Aorta (tissue), 5 donors: ENCODE measurements at regions not wholly inside any gene's neighbourhood (a gene's known extent, or its start where the extent isn't known, plus 50 kb on each side); places are given as distances from the start of the nearest gene placed in this dataset.
"Not testable (repeated sequence)": the region's sequence is repeated elsewhere in the genome, so short reads cannot be mapped to it uniquely, and the experiment has no call there.

ENCODE experiments used
- ATAC-seq: fragments of 200-7000 bp; cut with Tn5 transposase; one replicate; pipeline ENCODE4 v1.9.1; 2022; ENCODE audit warnings: moderate library complexity; ENCODE audit not compliant: low FRiP score
- DNase-seq, 2 donors: peaks; one replicate each; pipeline ENCODE4 v3.0.0-alpha.2; 2020
- H3K27ac ChIP-seq, 2 donors: one replicate each; pipeline ENCODE4 v1.5.1; 2013; ENCODE audit warnings: low read length in 2 of 2, mild to moderate bottlenecking in 2 of 2, moderate library complexity in 2 of 2, control low read depth in 1 of 2, inconsistent platforms in 1 of 2, low read depth in 1 of 2
- H3K27me3 ChIP-seq, 2 donors: one replicate each; pipeline ENCODE4 v1.6.1; 2013; ENCODE audit warnings: control low read depth in 1 of 2, low read length in 1 of 2, mild to moderate bottlenecking in 1 of 2, moderate library complexity in 1 of 2; ENCODE audit not compliant: insufficient read depth in 2 of 2, control insufficient read depth in 1 of 2
- H3K36me3 ChIP-seq, 2 donors: one replicate each; pipeline ENCODE4 v1.6.1; 2013; ENCODE audit warnings: control low read depth in 1 of 2, low read length in 1 of 2, mild to moderate bottlenecking in 1 of 2; ENCODE audit not compliant: insufficient read depth in 2 of 2, control insufficient read depth in 1 of 2
- H3K4me1 ChIP-seq, 2 donors: one replicate each; pipeline ENCODE4 v1.6.1; 2013; ENCODE audit warnings: low read length in 2 of 2, control low read depth in 1 of 2, mild to moderate bottlenecking in 1 of 2, moderate library complexity in 1 of 2; ENCODE audit not compliant: insufficient read depth in 2 of 2, control insufficient read depth in 1 of 2
- H3K4me3 ChIP-seq, 2 donors: one replicate each; pipeline ENCODE4 v1.5.1; 2013; ENCODE audit warnings: low read length in 2 of 2, control low read depth in 1 of 2, mild to moderate bottlenecking in 1 of 2
- H3K9me3 ChIP-seq: one replicate; pipeline ENCODE4 v1.6.1; 2013; ENCODE audit warnings: mild to moderate bottlenecking, low read length; ENCODE audit not compliant: control insufficient read depth
- WGBS, 2 donors: extraction: QIAGEN DNeasy Blood & Tissue Kit; methylation state at CpG; one replicate each; pipeline ENCODE4 v1.1.7; 2013; 5-methylcytosine and 5-hydroxymethylcytosine counted together
- intact Hi-C, 2 donors: fragments of 100-400 bp; cut with DNase I; formaldehyde crosslinking; loops; one replicate each; pipeline versions ENCODE4 v1.14.2 to v1.15.0; 2022
- donor health status: healthy with polysubstance abuse.
- donor health status: Bipolar disorder and iron deficiency.
- donor health status: DM: no; HTN: no; CAD: no.
- donor health status: DM: no; HTN: no; CAD: no.
- donor health status: DM: yes; HTN: yes; CAD: no.

GRCh38 chr4:3639613-3640586 is 107.7 kb upstream of the LRPAP1 start:
- Histone ChIP-seq H3K27me3 (no peaks in the 10 kb centered on the region), H3K9me3 (no peaks in the 10 kb centered on the region), H3K4me1 (no peaks in the 10 kb centered on the region), H3K27ac (no peak overlapping the region), H3K4me3 (no peak overlapping the region), H3K36me3 (no peaks in the 10 kb centered on the region)
- no peak for ATAC-seq
- intact Hi-C loops = no loop called here
- DNase-seq = peak in 1 of 2 donors; percentile 45
- 77 to 78% methylated on average over 22 of the region's 22 CpGs for WGBS, 2 donors

GRCh38 chr4:3638080-3638795 is 106.0 kb upstream of the LRPAP1 start:
- H3K4me1 ChIP-seq = no peaks in the 10 kb centered on the region
- intact Hi-C loops = no loop called here
- H3K4me3 ChIP-seq = no peak overlapping the region
- no peaks in the 10 kb centered on the region for H3K27me3 ChIP-seq
- ATAC-seq = no peak
- H3K27ac ChIP-seq = no peak overlapping the region
- no peaks in the 10 kb centered on the region for H3K9me3 ChIP-seq
- 63 to 73% methylated on average over 6 of the region's 6 CpGs for WGBS, 2 donors
- no peak for DNase-seq
- no peaks in the 10 kb centered on the region for H3K36me3 ChIP-seq

- Histone ChIP-seq H3K9me3 (no peaks in the 10 kb centered on the region), H3K4me1 (no peaks in the 10 kb centered on the region), H3K36me3 (no peaks in the 10 kb centered on the region), H3K27me3 (no peaks in the 10 kb centered on the region), H3K4me3 (no peak overlapping the region), H3K27ac (no peak overlapping the region)
- intact Hi-C loops = no loop called here
- WGBS, 2 donors = 78 to 86% methylated on average over 19 of the region's 19 CpGs
- DNase-seq (peak in 1 of 2 donors; percentile 25), ATAC-seq (no peak)
These were observed 105.2 kb upstream of the LRPAP1 start for GRCh38 chr4:3637326-3638016.

DNA sequence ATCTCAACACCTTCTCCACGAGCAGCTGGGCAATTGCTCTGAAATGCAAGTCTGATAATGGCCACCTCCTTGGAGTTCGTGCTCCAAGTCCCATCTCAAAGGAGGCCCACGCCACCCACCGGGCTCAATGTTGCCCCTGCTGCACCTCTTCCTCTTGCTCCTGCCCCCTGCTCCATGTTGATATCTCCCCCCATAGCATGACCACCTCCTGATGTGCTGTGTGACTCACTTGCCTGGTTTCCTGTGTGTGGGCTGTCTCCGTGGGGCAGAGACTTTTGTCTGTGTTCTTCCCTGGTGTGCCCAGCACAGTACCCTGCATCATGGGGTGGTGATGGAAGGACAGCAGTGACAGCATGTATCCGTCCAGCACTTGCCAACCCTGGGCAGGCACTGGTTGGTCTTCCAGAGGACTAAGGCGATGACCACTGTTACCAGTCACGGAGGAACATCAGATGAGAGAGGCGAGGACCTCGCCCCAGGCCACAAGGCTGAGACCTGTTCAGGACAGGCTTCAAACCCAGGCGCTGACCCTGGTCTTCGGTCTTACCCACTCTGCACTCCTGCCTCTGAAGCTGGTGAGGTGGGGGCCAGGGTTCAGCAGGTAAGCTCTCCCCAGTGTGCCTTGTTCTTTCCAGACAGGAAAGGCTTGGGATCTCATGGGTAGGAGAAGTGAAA is 104.6 kb upstream of the LRPAP1 start:
- peak in 1 of 2 donors; percentile 36 for DNase-seq
- intact Hi-C loops = no loop called here
- WGBS, 2 donors = 89 to 93% methylated on average over 12 of the region's 12 CpGs

GRCh38 chr4:3636020-3636419 is 103.8 kb upstream of the LRPAP1 start:
- H3K9me3 ChIP-seq, ATAC-seq, H3K27ac ChIP-seq, H3K4me1 ChIP-seq, H3K36me3 ChIP-seq, H3K4me3 ChIP-seq, H3K27me3 ChIP-seq, intact Hi-C loops, DNase-seq: not testable (repeated sequence)
- 57 to 59% methylated on average over 2 of the region's 2 CpGs for WGBS, 2 donors

More for the DNA sequence above, 104.6 kb upstream of the LRPAP1 start:
- Histone ChIP-seq H3K27ac (no peak overlapping the region), H3K9me3 (no peaks in the 10 kb centered on the region), H3K27me3 (no peaks in the 10 kb centered on the region), H3K4me3 (no peak overlapping the region), H3K36me3 (no peaks in the 10 kb centered on the region), H3K4me1 (no peaks in the 10 kb centered on the region)
- ATAC-seq = no peak

DNA sequence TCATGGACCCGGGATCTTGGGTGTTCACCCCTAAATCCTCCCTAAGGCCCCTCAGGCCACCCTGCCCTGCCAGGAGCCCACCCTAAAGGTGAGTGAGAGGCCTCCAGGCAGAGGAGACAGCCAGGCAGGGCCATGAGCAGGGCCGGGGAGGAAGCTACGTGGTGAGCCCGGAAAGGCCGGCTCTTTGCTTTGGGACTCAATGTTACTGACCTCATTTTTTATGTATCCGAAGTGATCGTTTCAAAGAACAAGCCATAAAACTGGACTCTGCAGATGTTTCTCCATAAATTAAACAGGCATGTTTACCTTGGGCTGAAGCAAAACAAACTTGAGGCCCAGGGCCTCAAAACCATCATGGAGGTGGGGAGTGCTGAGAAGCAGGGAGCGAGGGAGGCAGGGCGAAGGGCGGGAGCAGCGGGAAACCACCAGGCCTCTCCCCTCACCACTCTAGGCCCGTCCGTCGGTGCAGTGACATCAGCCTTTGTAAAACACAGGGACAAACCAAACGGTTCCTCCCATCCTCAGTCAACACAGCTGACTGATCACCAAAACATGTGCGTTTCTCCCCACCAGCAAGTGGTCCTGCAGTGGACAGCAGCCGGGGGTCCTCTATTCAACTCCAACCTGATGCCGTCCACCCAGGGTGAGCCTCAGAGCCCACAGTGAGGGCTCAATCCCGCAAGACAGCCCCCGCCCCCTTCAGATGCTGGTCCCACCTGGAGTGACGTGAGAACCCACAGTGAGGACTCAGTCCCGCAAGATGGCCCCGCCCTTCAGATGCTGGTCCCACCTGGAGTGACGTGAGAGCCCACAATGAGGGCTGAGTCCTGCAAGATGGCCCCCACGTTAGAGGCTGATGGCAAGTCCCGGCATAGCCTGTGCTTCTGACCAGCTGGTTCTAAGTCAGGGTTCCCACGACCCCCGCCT is 102.9 kb upstream of the LRPAP1 start:
- no peaks in the 10 kb centered on the region for H3K27me3 ChIP-seq
- H3K27ac ChIP-seq = no peak overlapping the region
- H3K4me3 ChIP-seq = no peak overlapping the region
- H3K9me3 ChIP-seq = no peaks in the 10 kb centered on the region
- DNase-seq (peak; percentile 27 to 45), ATAC-seq (no peak)
- no peaks in the 10 kb centered on the region for H3K4me1 ChIP-seq
- H3K36me3 ChIP-seq = no peaks in the 10 kb centered on the region
- intact Hi-C loops = no loop called here
- 66 to 79% methylated on average over 28 of the region's 28 CpGs for WGBS, 2 donors

DNA sequence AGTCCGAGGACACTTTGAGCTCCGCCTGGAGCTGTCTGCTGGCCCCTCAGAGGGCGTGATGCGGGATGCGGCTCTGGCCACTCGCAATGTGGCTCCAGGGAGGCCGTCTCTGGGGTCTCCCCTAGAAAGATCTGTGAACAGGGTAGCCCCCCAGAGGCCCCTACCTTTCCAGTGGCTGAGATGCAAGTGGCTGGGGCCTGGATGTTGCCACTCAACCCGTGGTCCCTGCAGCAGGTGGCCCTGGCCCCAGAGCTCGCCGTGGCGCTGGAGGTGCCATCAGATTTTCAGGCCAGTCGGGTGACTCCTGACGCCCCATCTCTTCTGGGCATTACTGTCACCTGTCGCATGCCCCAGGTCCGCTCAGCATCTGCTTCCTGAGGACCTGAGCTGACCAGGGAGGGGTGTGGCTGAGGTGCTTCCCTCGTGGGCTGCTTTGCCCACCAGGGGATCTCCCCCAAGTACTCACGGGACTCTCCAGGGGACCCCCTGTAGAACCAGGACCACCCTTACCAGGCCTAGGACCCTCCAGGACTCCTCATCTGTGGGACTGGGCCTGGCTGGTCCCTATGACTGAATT is 102.1 kb upstream of the LRPAP1 start:
- no peaks in the 10 kb centered on the region for H3K9me3 ChIP-seq
- intact Hi-C loops = no loop called here
- H3K27me3 ChIP-seq = no peaks in the 10 kb centered on the region
- H3K27ac ChIP-seq = no peak overlapping the region
- no peaks in the 10 kb centered on the region for H3K4me1 ChIP-seq
- peak; percentile 33 to 64 for DNase-seq
- 90 to 95% methylated on average over 16 to 17 of the region's 17 CpGs for WGBS, 2 donors
- no peak for ATAC-seq
- H3K36me3 ChIP-seq = no peaks in the 10 kb centered on the region
- H3K4me3 ChIP-seq = no peak overlapping the region
